Pancreas (tissue), 10 donors: ENCODE measurements at regions not wholly inside any gene's neighbourhood (a gene's known extent, or its start where the extent isn't known, plus 50 kb on each side); places are given as distances from the start of the nearest gene placed in this dataset.
A peak's percentile ranks its signal among the peaks of the same experiment; 100 is the strongest.

Experiments used
- ATAC-seq, 4 donors: fragments of 200-7000 bp; cut with Tn5 transposase; one replicate each; pipeline versions ENCODE4 v1.8.0 to v1.9.1; 2020; ENCODE audit warnings: mild to moderate bottlenecking in 4 of 4, moderate library complexity in 4 of 4
- DNase-seq, 6 donors: peaks; one replicate each; pipeline ENCODE4 v3.0.0-alpha.2; 2020
- FAIRE-seq: peaks from 2 replicates; lab custom pipeline; 2012; peaks lifted over from hg19 to GRCh38; lab: Jason Lieb, UNC
- H3K27ac ChIP-seq, 4 donors: fragments of 200-600 bp; sonication (generic); 1 replicate in 3 of 4; 2 replicates in 1 of 4; pipeline versions ENCODE4 v1.5.0 to v1.8.0; 2020
- H3K27me3 ChIP-seq, 4 donors: fragments of 200-600 bp; one replicate each; pipeline ENCODE4 v1.8.0; 2021
- H3K36me3 ChIP-seq, 3 donors: fragments of 200-600 bp; sonication (generic) in 1 of 3; one replicate each; pipeline versions ENCODE4 v1.5.0 to v1.8.0; 2020 to 2021
- H3K4me1 ChIP-seq, 3 donors: fragments of 200-600 bp; one replicate each; pipeline ENCODE4 v1.8.0; 2021
- H3K4me3 ChIP-seq, 4 donors: fragments of 200-600 bp; sonication (generic) in 2 of 4; one replicate each; pipeline versions ENCODE4 v1.5.0 to v1.8.0; 2020 to 2021
- H3K9me3 ChIP-seq, 4 donors: fragments of 200-600 bp; one replicate each; pipeline ENCODE4 v1.8.0; 2021
- CTCF ChIP-seq, 4 donors: fragments of 200-600 bp; sonication (generic) in 3 of 4; IDR thresholded peaks; one replicate each; pipeline versions ENCODE4 v1.5.0 to v1.8.0; 2021; ENCODE audit warnings: antibody characterized with exemption in 4 of 4
- WGBS, 2 donors: extraction: QIAGEN DNeasy Blood & Tissue Kit; methylation state at CpG; one replicate each; pipeline ENCODE4 v1.1.7; 2013; 5-methylcytosine and 5-hydroxymethylcytosine counted together
- intact Hi-C, 3 donors: fragments of 100-400 bp; cut with DNase I; formaldehyde crosslinking; loops; one replicate each; pipeline versions ENCODE4 v1.11.1 to v1.14.2; 2022
- donor health status: healthy with polysubstance abuse.
- donor health status: DM: no; HTN: no; CAD: no; lungs with moderate emphysema.
- donor health status: DM: no; HTN: no; CAD: no.
- donor health status: control.
- donor health status: control.
- donor health status: Bipolar disorder and iron deficiency.
- donor health status: DM: yes; HTN: yes; CAD: no.
- donor health status: DM: no; HTN: no; CAD: no.
- donor health status: DM: no; HTN: no; CAD: no.
- donor health status: DM: yes; HTN: yes; CAD: no.

- DNase-seq (no peak), ATAC-seq (peak in 3 of 4 donors; percentile 49 to 60 (median 56)), FAIRE-seq (no peak)
- H3K4me1 ChIP-seq, result no peaks in the 10 kb centered on the region
- peak overlapping the region in 1 of 4 donors; percentile 17 for H3K27ac ChIP-seq
- no peaks in the 10 kb centered on the region for H3K27me3 ChIP-seq
- intact Hi-C loops, result no loop called here
- no peak for TF ChIP-seq CTCF (IDR thresholded peaks at IDR 0.05)
- 66 to 73% methylated on average over 13 of the region's 13 CpGs for WGBS, 2 donors
- no peaks in the 10 kb centered on the region for H3K9me3 ChIP-seq
- H3K4me3 ChIP-seq, result no peak overlapping the region
- H3K36me3 ChIP-seq, result no peaks in the 10 kb centered on the region
Observed at GRCh38 chr12:3336606-3337311, 154.2 kb upstream of the PRMT8 start.

- Histone ChIP-seq H3K4me1 (no peaks in the 10 kb centered on the region), H3K4me3 (no peak overlapping the region), H3K27ac (no peak overlapping the region), H3K9me3 (no peaks in the 10 kb centered on the region), H3K27me3 (no peaks in the 10 kb centered on the region), H3K36me3 (no peaks in the 10 kb centered on the region)
- DNase-seq (no peak), ATAC-seq (no peak), FAIRE-seq (no peak)
- WGBS, 2 donors, result 75 to 78% methylated on average over 5 of the region's 5 CpGs
- intact Hi-C loops, result no loop called here
- TF ChIP-seq CTCF (IDR thresholded peaks at IDR 0.05), result no peak
Observed at GRCh38 chr12:3337944-3338343, 153.1 kb upstream of the PRMT8 start.

- FAIRE-seq, result no peak
- no peak overlapping the region for H3K27ac ChIP-seq
- intact Hi-C loops, result no loop called here
- no peaks in the 10 kb centered on the region for H3K36me3 ChIP-seq
- no peak for DNase-seq
- no peak overlapping the region for H3K4me3 ChIP-seq
- 94 to 97% methylated on average over 7 of the region's 7 CpGs for WGBS, 2 donors
- no peak for TF ChIP-seq CTCF (IDR thresholded peaks at IDR 0.05)
- ATAC-seq, result no peak
- H3K9me3 ChIP-seq, result no peaks in the 10 kb centered on the region
- H3K27me3 ChIP-seq, result no peaks in the 10 kb centered on the region
- no peaks in the 10 kb centered on the region for H3K4me1 ChIP-seq
Observed at GRCh38 chr12:3339221-3339620, 151.8 kb upstream of the PRMT8 start.

GRCh38 chr12:3341594-3341993 is 149.4 kb upstream of the PRMT8 start:
- H3K4me1 ChIP-seq, result no peaks in the 10 kb centered on the region
- peak; percentile 39 to 77 (median 52) for ATAC-seq
- WGBS, 2 donors, result 19 to 27% methylated on average over 4 of the region's 4 CpGs
- H3K9me3 ChIP-seq, result no peaks in the 10 kb centered on the region
- DNase-seq, result no peak
- no peak overlapping the region for H3K27ac ChIP-seq
- H3K4me3 ChIP-seq, result no peak overlapping the region
- FAIRE-seq, result no peak
- no peaks in the 10 kb centered on the region for H3K27me3 ChIP-seq
- no peaks in the 10 kb centered on the region for H3K36me3 ChIP-seq
- intact Hi-C loops, result no loop called here
- no peak for TF ChIP-seq CTCF (IDR thresholded peaks at IDR 0.05)

- WGBS, 2 donors, result 57 to 60% methylated on average over 8 of the region's 8 CpGs
- no peak overlapping the region for H3K4me3 ChIP-seq
- no peak for FAIRE-seq
- intact Hi-C loops, result no loop called here
- TF ChIP-seq CTCF (IDR thresholded peaks at IDR 0.05), result no peak
- H3K9me3 ChIP-seq, result no peaks in the 10 kb centered on the region
- H3K27ac ChIP-seq, result no peak overlapping the region
- peak in 3 of 4 donors; percentile 55 to 81 (median 78) for ATAC-seq
- no peak for DNase-seq
- no peaks in the 10 kb centered on the region for H3K27me3 ChIP-seq
- H3K36me3 ChIP-seq, result no peaks in the 10 kb centered on the region
- H3K4me1 ChIP-seq, result no peaks in the 10 kb centered on the region
Observed at GRCh38 chr12:3342051-3342450, 149.0 kb upstream of the PRMT8 start.
